Astrocyte (in vitro differentiated cells and primary cell): ENCODE measurements at regions not wholly inside any gene's neighbourhood (a gene's known extent, or its start where the extent isn't known, plus 50 kb on each side); places are given as distances from the start of the nearest gene placed in this dataset.

Experiments used
- CTCF ChIP-seq: IDR thresholded peaks from 2 replicates; pipeline ENCODE4 v1.5.1; 2011; ENCODE audit warnings: low read depth, mild to moderate bottlenecking, inconsistent platforms, low read length, moderate library complexity; ENCODE audit not compliant: insufficient read depth
- EZH2 ChIP-seq: IDR thresholded peaks from 2 replicates; pipeline ENCODE4 v1.6.1; 2012; ENCODE audit warnings: mild to moderate bottlenecking, low read length, inconsistent platforms; ENCODE audit not compliant: insufficient read depth

DNA sequence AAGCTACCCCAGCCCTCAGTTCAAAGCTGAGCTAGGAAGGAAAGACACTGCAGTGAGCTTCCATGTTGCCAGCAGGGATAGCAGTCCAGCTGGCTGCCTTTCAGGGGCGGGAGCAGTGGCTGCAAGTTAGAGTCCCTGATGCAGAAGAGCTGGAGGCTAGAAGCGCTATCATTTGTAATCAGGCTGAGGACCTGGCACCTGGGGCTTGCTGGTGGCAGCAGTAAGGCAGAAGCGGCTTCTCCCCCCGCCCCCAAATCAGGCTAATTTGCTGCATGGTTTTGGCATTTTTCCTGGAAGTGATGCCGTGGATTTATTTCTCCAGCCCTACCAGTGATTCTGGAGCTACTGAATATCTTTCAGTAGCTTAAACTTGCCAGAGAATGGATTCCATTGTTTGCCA lies 203.3 kb downstream of the CLCN4 start:
- TF ChIP-seq EZH2: no peak
- no peak for TF ChIP-seq CTCF
